ENCODE measurements at regions not wholly inside any gene's neighbourhood (a gene's known extent, or its start where the extent isn't known, plus 50 kb on each side); places are given as distances from the start of the nearest gene placed in this dataset.
"Not testable (repeated sequence)": the region's sequence is repeated elsewhere in the genome, so short reads cannot be mapped to it uniquely, and the experiment has no call there.

- not testable (repeated sequence) for DNase-seq
Measured at GRCh38 chr15:84550503-84550902, 50.3 kb upstream of the ZSCAN2 start.

All from NCI-H1105 treated with DMSO at 0.1 percent for 48 hours (cell line).